OCI-LY3 (cell line): ENCODE measurements at regions not wholly inside any gene's neighbourhood (a gene's known extent, or its start where the extent isn't known, plus 50 kb on each side); places are given as distances from the start of the nearest gene placed in this dataset.

ENCODE experiments used
- H2AFZ ChIP-seq: fragments of 200-600, 300-600 bp; shearing (Covaris generic); 2 replicates; pipeline ENCODE4 v1.6.0; 2014; ENCODE audit warnings: antibody characterized with exemption, low read depth, low read length
- H3K27ac ChIP-seq: fragments of 200-600, 300-600 bp; sonication (generic); 2 replicates; pipeline ENCODE4 v1.5.1; 2014; ENCODE audit warnings: mild to moderate bottlenecking, low read length, moderate library complexity, mixed read lengths
- H3K27me3 ChIP-seq: fragments of 200-600, 300-600 bp; sonication (generic); 2 replicates; pipeline ENCODE4 v1.6.1; 2014; ENCODE audit warnings: low read depth, low read length, mixed read lengths
- H3K36me3 ChIP-seq: fragments of 200-600, 300-600 bp; sonication (generic); replicated peaks from 2 replicates; pipeline ENCODE3; 2014; ENCODE audit warnings: low read depth, low read length, mixed read lengths
- H3K4me1 ChIP-seq: fragments of 300-600, 200-600 bp; sonication (generic); 2 replicates; pipeline ENCODE4 v1.6.1; 2014; ENCODE audit warnings: low read length, mixed read lengths
- H3K4me2 ChIP-seq: fragments of 200-600, 300-600 bp; sonication (generic); 2 replicates; pipeline ENCODE4 v1.6.1; 2014; ENCODE audit warnings: low read length, mixed read lengths
- H3K4me3 ChIP-seq: fragments of 300-600, 200-600 bp; sonication (generic); 2 replicates; pipeline ENCODE4 v1.5.1; 2014; ENCODE audit warnings: antibody characterized with exemption, mild to moderate bottlenecking, low read length, moderate library complexity
- H3K79me2 ChIP-seq: fragments of 300-600, 200-600 bp; shearing (Covaris generic); 2 replicates; pipeline ENCODE4 v1.6.1; 2014; ENCODE audit warnings: mild to moderate bottlenecking, low read length, mixed read lengths
- H3K9ac ChIP-seq: fragments of 300-600, 200-600 bp; shearing (Covaris generic); 2 replicates; pipeline ENCODE4 v1.6.0; 2014; ENCODE audit warnings: mild to moderate bottlenecking, low read length, moderate library complexity
- H3K9me3 ChIP-seq: fragments of 200-600, 300-600 bp; shearing (Covaris generic); 2 replicates; pipeline ENCODE4 v1.6.1; 2014; ENCODE audit warnings: low read length, mixed read lengths; ENCODE audit not compliant: insufficient read depth
- H4K20me1 ChIP-seq: fragments of 200-600, 300-600 bp; sonication (generic); 2 replicates; pipeline ENCODE4 v1.6.1; 2016; ENCODE audit warnings: low read length, mixed read lengths; ENCODE audit not compliant: insufficient read depth
- CTCF ChIP-seq: fragments of 200-600, 300-600 bp; sonication (generic); IDR thresholded peaks from 2 replicates; pipeline ENCODE4 v1.5.1; 2014; ENCODE audit warnings: antibody characterized with exemption, low read length, low read depth
- EZH2phosphoT487 ChIP-seq: fragments of 200-600 bp; shearing (Covaris generic); IDR thresholded peaks from 2 replicates; pipeline ENCODE4 v1.6.1; 2018; ENCODE audit warnings: antibody characterized with exemption, mixed run types, low read depth

DNA sequence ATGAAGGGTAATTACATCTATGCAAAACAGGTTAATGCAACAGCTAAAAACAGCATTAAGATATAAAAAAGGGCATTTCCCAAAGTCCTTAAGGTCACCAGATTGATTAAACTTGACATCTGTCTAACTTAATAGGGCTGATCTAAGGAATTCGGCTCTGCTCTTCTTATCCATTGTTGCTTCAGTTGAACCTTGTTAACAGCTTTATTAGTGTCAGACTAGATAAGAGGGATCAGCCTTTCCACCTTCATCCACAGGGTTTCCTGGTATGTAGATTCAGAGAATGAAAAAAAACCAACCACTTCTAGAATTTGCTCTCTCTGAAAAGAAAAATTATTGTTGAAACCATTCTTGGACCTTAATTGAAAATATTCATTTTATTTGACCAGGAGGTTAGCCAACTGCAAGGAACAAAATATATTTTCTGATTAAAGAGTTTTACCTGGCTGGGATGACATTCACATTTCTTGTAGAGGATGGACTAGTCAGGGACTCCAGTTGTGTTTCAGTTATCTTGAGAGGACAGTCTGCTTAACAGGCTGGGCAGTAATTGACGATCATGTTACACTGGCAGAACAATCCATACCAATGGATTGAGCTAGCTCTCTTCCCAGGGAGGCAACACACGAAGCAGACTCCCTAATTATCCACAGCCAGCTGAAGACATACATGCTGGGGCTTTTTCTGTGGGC is 357.4 kb upstream of the ACVR2A start:
- H3K9me3 ChIP-seq: no peaks in the 10 kb centered on the region

GRCh38 chr2:147485210-147485851 is 359.5 kb upstream of the ACVR2A start:
- no peak for TF ChIP-seq CTCF
- TF ChIP-seq EZH2phosphoT487: no peak
- no peaks in the 10 kb centered on the region for H3K9me3 ChIP-seq
- H3K36me3 ChIP-seq: no peaks in the 10 kb centered on the region
- H3K27me3 ChIP-seq: no peaks in the 10 kb centered on the region
- H2AFZ ChIP-seq: no peak overlapping the region
- H4K20me1 ChIP-seq: no peaks in the 10 kb centered on the region
- H3K9ac ChIP-seq: no peak overlapping the region
- H3K79me2 ChIP-seq: no peaks in the 10 kb centered on the region
- no peaks in the 10 kb centered on the region for H3K4me1 ChIP-seq
- H3K4me2 ChIP-seq: no peak overlapping the region
- no peak overlapping the region for H3K4me3 ChIP-seq
- H3K27ac ChIP-seq: no peak overlapping the region

More for the DNA sequence above, 357.4 kb upstream of the ACVR2A start:
- Histone ChIP-seq H3K4me2 (no peak overlapping the region), H2AFZ (no peak overlapping the region), H4K20me1 (no peaks in the 10 kb centered on the region), H3K4me1 (no peaks in the 10 kb centered on the region), H3K9ac (no peak overlapping the region), H3K27ac (no peak overlapping the region), H3K36me3 (no peaks in the 10 kb centered on the region), H3K4me3 (no peak overlapping the region), H3K27me3 (no peaks in the 10 kb centered on the region), H3K79me2 (no peaks in the 10 kb centered on the region)
- no peak for TF ChIP-seq EZH2phosphoT487
- TF ChIP-seq CTCF: no peak

DNA sequence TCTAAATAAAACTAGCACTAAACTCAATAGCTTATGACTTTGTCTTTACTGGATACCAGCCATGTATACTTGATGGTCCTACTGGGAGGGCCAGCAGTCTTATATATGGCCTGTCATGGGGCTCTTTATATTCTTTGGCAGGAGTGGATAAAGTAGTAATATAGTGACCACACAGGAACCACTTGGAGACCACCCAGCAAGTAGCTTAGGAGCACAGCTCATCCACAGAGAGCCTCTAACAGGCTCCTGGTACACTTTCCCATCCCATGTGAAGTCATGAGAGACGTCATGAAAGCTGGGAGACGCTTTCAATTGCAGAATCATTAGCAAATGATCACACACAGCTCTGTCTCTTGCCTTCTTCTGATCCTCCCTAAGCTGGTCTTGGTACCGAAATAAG is 360.9 kb upstream of the ACVR2A start:
- H3K4me1 ChIP-seq: no peaks in the 10 kb centered on the region
- no peaks in the 10 kb centered on the region for H3K9me3 ChIP-seq

More for the DNA sequence above, 360.9 kb upstream of the ACVR2A start:
- Histone ChIP-seq H3K4me3 (no peak overlapping the region), H3K4me2 (no peak overlapping the region), H4K20me1 (no peaks in the 10 kb centered on the region), H2AFZ (no peak overlapping the region), H3K27ac (no peak overlapping the region), H3K9ac (no peak overlapping the region), H3K27me3 (no peaks in the 10 kb centered on the region), H3K36me3 (no peaks in the 10 kb centered on the region), H3K79me2 (no peaks in the 10 kb centered on the region)
- TF ChIP-seq CTCF (no peak), EZH2phosphoT487 (no peak)
